Gastrocnemius medialis (tissue), 4 donors: ENCODE measurements at regions not wholly inside any gene's neighbourhood (a gene's known extent, or its start where the extent isn't known, plus 50 kb on each side); places are given as distances from the start of the nearest gene placed in this dataset.

Experiments
- POLR2A ChIP-seq, 2 donors: fragments of 450-650 bp; IDR thresholded peaks; one replicate each; pipeline ENCODE4 v1.6.1; 2017; ENCODE audit warnings: antibody characterized with exemption in 2 of 2, mild to moderate bottlenecking in 2 of 2, moderate library complexity in 2 of 2
- TF ChIP-seq, protein P1 (sequence below), 5 experiments: fragments of 450-650 bp in 3 of 5; fragments of 200-600 bp in 2 of 5; sonication (generic) in 2 of 5; IDR thresholded peaks in 4 of 5; conservative IDR thresholded peaks in 1 of 5; 1 replicate in 4 of 5; 2 replicates in 1 of 5; pipeline ENCODE4 v1.5.1; 2016 to 2019; ENCODE audit warnings: antibody characterized with exemption in 5 of 5, mild to moderate bottlenecking in 3 of 5, moderate library complexity in 3 of 5

DNA sequence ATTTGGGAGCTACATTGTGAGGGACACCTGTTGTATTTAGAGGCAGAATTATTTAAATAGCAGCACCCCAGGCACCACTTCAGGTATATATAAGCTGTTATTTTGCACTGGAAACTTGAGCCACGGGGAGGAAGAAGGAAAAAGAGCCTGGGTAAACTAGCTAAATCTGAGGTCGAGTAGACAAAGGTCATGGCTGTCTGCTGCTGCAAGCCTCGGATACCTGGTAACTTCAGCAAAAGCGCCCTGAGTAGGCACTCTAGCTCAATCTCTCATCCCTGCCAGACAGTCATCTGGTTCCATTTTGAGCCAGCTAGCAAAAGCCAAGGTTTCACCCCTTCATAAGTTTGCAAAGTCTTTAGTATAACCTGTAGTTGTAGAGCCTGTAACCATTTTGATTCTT lies 101.9 kb upstream of the ZNF644 start:
- TF ChIP-seq POLR2A (IDR thresholded peaks at IDR 0.05), result no peak
- TF ChIP-seq, protein P1, sequence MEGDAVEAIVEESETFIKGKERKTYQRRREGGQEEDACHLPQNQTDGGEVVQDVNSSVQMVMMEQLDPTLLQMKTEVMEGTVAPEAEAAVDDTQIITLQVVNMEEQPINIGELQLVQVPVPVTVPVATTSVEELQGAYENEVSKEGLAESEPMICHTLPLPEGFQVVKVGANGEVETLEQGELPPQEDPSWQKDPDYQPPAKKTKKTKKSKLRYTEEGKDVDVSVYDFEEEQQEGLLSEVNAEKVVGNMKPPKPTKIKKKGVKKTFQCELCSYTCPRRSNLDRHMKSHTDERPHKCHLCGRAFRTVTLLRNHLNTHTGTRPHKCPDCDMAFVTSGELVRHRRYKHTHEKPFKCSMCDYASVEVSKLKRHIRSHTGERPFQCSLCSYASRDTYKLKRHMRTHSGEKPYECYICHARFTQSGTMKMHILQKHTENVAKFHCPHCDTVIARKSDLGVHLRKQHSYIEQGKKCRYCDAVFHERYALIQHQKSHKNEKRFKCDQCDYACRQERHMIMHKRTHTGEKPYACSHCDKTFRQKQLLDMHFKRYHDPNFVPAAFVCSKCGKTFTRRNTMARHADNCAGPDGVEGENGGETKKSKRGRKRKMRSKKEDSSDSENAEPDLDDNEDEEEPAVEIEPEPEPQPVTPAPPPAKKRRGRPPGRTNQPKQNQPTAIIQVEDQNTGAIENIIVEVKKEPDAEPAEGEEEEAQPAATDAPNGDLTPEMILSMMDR (IDR thresholded peaks at IDR 0.05 in 4 of 5, conservative IDR thresholded peaks at IDR 0.05 in 1 of 5), result no peak
